Peyer's patch (tissue), 4 donors: ENCODE measurements at regions not wholly inside any gene's neighbourhood (a gene's known extent, or its start where the extent isn't known, plus 50 kb on each side); places are given as distances from the start of the nearest gene placed in this dataset.

Experiments used
- CTCF ChIP-seq, 6 experiments: fragments of 450-650 bp in 4 of 6; fragments of 200-600 bp in 2 of 6; sonication (generic) in 1 of 6; IDR thresholded peaks; one replicate each; pipeline ENCODE4 v1.5.1; 2017 to 2019; ENCODE audit warnings: antibody characterized with exemption in 6 of 6, mild to moderate bottlenecking in 3 of 6, moderate library complexity in 1 of 6
- POLR2A ChIP-seq, 2 donors: fragments of 450-650 bp; IDR thresholded peaks; one replicate each; pipeline ENCODE4 v1.5.1; 2017; ENCODE audit warnings: antibody characterized with exemption in 2 of 2, mild to moderate bottlenecking in 2 of 2, moderate library complexity in 2 of 2

GRCh38 chr9:23232831-23233230, 593.2 kb downstream of the ELAVL2 start:
- no peak for TF ChIP-seq POLR2A (IDR thresholded peaks at IDR 0.05)
- no peak for TF ChIP-seq CTCF (IDR thresholded peaks at IDR 0.05)
